ENCODE measurements at regions not wholly inside any gene's neighbourhood (a gene's known extent, or its start where the extent isn't known, plus 50 kb on each side); places are given as distances from the start of the nearest gene placed in this dataset.

DNA sequence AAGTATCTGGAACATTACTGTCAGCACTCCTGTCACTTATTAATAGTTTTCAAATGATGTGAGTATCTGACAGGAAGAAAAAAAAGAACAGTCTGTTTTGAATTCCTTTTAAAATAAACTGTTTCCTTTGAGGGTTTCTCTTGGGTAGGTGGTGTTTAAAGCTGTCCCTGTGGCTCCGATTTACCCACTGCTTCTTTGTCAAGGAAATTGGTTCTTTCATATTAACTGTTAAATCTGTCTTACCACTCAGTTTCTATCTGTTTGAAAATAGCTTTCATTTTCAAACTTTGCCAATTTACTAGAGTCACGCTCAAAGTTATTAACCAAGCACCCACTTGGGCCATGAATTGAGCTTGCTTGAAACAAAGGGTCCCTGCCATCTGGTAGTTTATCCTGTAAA is 614.6 kb upstream of the NXPH2 start:
- intact Hi-C loops (cut with DNase I) = no loop called here
- ATAC-seq (no peak), DNase-seq (ENCODE audit: missing footprints) (no peak)

DNA sequence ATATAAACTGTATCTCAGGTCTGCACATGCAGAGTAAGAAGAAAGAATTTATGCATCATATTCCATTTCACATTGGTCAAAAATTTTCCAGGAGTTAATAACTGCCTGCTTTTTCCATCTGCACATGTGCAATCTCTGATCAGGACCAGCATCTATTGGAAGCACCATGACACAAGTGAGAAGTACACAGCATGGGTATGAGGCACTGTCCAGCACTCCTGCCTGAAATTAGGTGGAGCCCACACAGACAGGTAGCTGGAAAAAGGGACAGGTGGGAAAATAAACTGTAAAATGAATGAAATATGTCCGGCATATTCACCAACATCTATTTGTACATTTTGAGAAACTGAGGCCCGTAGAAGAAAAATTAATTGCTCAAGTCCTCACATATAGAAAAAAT is 609.2 kb upstream of the NXPH2 start:
- ATAC-seq = no peak
- no peak for DNase-seq (ENCODE audit: missing footprints)
- intact Hi-C loops (cut with DNase I) = no loop called here

DNA sequence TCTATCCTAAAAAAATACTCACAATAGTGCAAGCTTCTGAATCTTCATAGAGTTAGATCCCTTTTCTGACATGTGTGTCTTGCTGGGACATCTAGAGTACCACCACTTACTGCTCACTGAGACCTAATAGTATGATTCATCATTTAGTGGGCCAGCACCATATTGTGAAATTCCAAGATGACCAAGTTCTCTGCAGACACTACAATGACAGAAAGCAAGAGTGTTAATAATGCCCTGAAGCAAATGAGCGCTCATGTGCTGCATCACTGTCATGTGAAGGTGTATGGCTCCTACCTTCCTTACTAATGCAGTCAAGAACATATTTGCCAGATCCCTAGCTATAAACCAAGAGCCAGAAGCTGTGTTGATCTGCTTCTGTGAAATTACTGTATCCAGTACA is 606.2 kb upstream of the NXPH2 start:
- intact Hi-C loops (cut with DNase I) = no loop called here
- ATAC-seq (no peak), DNase-seq (ENCODE audit: missing footprints) (no peak)

DNA sequence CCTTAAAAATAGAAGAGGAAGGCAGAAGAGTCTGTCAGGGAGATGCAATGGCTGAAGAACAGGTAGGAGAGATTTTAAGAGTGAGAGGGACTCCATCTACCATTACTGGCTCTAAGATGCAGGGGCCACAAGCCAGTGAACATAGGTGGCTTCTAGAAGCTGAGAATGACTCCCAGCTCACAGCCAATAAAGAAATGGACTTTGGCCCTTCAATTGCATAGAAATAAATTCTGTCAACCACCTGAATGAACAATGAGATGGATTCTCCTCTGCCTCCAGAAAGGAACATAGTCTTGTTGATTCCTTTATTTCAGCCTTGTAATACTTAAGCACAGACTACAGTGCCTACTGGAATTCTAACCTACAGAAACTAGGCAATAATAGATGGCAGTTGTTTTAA is 603.3 kb upstream of the NXPH2 start:
- intact Hi-C loops (cut with DNase I) = no loop called here
- DNase-seq (ENCODE audit: missing footprints) = no peak

DNA sequence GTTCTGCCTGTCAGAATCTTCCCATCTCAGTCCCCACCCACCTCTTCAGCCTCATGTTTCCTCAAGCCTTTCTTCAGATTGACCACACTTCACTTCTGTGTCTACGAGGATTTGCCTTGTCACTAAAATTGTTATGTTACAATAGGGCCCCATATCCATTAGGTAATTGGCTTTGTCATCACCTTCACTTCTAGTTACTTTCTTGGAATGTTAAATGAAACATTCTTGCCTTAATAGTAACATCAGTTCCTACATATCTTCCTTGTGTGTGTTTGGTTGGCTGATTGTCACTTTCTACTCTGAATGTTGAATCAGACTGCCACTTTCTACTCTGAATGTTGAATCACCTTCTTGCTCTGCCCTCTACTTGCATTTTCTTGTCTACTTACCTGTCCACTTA is 599.9 kb upstream of the NXPH2 start:
- DNase-seq (ENCODE audit: missing footprints) (no peak), ATAC-seq (no peak)
- intact Hi-C loops (cut with DNase I) = no loop called here

More for the DNA sequence above, 603.3 kb upstream of the NXPH2 start:
- no peak for ATAC-seq

DNA sequence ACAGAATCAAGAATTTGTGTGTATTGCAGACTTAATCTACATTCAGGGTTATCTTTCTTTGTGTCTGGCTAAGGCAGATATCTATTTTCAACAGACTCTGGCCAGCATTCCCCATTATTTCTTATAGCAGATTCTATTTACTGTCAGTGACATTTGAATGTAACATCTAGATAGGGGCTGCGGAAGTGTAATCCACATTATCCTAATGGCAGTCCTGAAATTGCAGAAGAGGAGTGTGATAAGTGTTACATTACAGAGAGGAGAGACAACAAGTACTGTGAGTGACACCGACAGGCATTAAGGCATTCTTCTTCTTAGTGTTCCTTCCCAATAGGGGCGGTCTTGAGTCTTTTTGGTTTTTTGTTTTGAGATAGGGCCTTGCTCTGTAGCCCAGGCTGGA is 598.2 kb upstream of the NXPH2 start:
- intact Hi-C loops (cut with DNase I) = no loop called here
- ATAC-seq (no peak), DNase-seq (ENCODE audit: missing footprints) (no peak)

DNA sequence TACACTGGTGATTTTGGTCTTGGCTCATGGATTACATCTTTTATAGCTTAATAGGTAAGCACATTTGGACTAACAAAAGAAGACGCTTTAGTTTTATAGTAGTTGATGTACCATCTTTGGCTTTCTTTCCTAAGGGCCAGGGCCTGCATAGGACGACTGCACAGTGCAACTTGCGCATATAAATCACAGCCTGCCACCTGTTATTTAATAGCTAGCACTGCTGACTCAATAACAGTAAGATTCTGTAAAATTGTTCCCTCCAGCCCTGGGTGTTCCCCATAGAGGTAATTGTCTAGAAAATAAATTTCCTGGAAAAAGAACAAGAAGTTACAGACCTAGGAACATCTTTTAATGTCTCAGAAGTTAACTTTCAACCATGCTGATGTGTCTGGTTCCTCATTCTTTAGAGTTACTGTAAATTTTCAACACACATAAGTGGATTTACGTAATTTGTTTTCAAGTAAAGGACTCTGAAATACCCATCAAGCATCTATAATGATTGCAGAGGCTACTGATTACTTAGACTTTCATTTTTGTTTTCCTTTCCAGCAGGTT is 594.2 kb upstream of the NXPH2 start:
- intact Hi-C loops (cut with DNase I) = no loop called here
- ATAC-seq (no peak), DNase-seq (ENCODE audit: missing footprints) (no peak)

DNA sequence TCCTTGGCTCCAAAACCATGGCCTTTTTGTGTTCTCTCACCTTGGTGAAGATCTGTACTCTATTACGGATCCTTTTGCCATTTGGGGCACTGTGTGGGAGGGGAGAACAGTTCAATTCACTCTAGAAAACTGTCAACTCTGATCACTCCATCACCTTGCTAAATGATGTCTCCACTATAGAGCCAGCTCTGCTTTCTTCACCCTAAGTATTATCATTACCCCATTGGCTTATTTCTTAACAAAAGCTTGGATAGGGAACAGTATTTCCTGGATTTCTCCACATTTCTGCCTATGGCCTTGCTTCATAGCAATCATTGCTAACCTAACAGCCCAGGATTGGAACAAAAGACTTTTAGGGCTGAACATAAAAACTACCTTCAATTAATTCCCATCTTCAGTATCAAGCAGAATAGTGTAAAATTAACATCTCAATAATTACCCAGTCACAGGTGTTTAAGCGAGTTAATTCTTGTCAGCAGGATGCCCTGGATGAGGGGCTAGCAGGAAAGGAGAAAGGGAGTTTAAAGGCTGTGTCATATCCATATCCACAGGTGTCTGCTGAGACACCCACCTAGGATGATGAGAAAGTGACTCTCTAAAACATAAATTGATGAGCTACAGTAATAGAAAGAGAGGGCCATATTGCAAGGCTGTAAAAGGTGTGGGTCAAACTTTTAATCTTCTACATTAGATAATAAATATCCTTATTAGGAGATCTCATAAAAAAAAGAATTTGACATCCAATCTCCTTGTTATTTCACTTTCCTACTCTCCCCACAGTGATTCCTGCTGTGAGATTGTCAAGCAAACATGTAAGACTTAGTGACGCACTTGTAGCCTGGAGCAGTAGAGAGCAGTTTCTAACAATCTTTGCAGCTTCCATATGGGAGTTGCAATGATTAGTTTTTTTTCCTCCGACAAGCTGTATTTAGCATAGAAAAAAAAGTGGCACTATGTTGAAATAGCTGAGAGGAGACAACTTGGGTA is 589.5 kb upstream of the NXPH2 start:
- DNase-seq (ENCODE audit: missing footprints) = no peak
- intact Hi-C loops (cut with DNase I) = no loop called here
- ATAC-seq = no peak

DNA sequence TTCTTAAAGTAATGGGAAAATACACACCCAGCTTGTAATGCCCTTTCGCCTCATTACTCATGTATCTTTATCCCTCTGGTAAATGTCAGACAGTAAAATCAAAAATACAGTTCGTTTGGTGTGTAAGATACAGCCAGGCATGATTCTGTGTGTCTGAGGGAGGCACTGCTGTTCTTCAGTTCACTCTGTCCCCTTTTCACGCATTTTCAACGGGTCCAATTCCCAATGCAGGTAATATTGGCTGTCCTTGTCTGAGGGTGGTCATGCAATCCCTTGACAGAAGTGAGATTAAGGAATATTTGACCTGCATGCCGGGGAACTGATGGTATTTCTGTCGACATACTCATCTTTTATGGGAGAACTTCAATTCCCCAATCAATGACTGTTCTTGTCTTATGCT is 587.2 kb upstream of the NXPH2 start:
- intact Hi-C loops (cut with DNase I) = no loop called here
- ATAC-seq (no peak), DNase-seq (ENCODE audit: missing footprints) (no peak)

DNA sequence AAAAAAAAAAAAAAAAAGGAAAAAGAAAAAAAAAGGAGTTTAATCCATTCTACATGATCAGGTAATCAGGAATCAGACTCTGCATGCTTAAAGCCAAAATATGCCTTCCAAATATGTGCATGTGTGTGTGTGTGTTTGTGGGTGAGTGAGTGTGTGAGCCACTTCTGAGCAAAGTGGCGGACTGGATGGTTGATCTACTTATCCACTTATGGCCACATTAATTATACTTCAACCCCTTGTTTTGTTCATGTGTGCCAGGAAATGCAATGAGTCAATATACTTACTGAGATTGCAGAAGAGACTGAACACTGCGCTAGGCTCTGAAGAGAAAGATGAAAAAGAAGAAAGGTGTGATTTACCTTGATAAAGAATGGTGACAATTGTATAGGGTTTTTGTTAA is 586.5 kb upstream of the NXPH2 start:
- no peak for ATAC-seq
- intact Hi-C loops (cut with DNase I) = no loop called here

DNA sequence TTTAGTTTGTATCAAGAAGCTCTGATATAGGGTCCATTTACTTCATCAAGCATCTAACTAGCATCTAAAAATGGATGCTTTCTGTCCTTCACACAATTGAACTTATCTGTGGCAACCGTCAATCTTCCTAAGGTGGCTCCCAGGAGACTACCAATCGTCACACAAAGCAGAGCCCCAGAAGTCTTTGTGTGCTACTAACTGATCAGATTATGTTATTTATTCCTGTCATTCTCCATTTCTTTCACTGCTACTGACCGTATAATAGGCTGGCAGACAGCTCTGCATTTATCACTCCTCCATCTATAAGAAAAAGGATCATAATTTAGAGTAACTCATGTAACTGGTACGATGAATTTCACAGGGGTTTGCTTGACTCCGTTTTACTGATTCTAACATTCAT is 585.0 kb upstream of the NXPH2 start:
- ATAC-seq (no peak), DNase-seq (ENCODE audit: missing footprints) (no peak)
- intact Hi-C loops (cut with DNase I) = no loop called here

More for the DNA sequence above, 586.5 kb upstream of the NXPH2 start:
- DNase-seq (ENCODE audit: missing footprints) = no peak

DNA sequence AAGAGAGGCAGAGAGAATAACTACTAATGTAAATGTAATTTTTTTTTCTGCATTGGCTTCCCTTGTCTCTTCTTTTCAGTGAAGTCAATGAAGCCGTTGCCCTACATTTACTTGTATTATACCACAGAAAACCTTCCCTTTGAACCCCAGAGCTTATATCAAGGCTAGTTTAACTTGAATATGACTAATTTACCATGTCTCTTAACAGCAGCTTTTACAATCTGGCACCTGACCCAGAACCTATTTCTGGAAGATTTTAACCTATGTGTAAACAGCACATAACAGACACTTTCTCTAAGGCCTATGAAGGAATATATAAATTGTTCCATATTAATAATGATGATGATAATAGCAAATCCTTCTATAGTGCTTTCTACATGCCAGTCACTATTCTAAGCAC is 580.5 kb upstream of the NXPH2 start:
- ATAC-seq (no peak), DNase-seq (ENCODE audit: missing footprints) (no peak)
- intact Hi-C loops (cut with DNase I) = no loop called here

DNA sequence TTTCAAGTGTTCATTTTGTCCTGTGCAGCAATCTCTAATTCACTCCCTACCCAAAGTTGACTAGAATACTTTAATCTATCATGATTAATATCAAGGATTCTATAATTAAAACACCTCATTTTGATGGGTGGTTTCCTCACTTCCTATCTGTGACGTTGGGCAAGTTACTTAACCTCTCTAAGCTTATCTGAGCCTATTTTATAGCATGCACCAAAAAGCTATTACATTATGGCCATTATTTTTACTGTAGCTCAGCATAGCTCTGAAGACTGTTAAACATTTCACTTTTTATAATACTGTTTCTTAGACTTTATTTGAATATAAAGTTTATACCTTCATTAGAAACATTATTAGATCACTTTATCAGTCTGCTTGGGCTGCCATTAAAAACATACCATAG is 579.6 kb upstream of the NXPH2 start:
- DNase-seq (ENCODE audit: missing footprints) = no peak
- intact Hi-C loops (cut with DNase I) = no loop called here
- ATAC-seq = no peak

DNA sequence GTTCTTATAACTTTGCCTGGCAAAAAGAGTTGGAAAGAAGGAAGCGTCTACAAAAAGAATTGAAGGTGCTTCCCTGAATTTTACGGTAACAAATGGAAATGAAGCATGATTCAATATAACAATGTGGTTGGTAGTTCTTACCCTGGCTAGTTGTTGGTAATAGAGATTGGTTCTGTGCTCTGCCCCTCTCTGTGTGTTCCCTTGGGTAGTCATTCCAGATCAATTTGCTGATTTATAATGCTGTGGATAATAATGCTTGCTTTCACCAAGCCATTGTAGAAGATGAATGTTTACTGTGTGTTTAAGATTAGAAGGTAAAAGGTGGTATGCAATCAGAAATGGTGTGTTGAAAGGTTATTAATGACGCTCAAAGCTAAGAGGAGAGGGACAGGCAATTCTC is 577.8 kb upstream of the NXPH2 start:
- no peak for DNase-seq (ENCODE audit: missing footprints)
- intact Hi-C loops (cut with DNase I) = no loop called here
- ATAC-seq = no peak

DNA sequence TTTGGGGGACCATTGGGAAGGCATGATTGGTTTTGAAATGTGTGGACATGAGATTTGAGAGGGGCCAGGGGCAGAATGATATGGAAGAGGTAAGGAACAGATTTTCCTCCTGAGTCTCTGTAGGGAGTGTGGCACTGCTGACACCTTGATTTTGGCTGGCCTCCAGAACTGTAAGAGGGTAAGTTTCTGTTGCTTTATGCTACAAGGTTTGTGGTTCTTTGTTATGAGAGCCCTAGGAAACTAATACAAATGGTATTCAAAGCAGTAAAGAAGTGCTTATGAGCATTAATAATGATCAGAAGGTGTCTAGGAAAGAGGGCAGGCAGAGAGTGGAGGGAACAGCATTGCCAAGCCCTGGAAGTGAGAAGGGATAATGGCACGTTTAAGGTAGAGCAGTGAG is 574.3 kb upstream of the NXPH2 start:
- intact Hi-C loops (cut with DNase I) = no loop called here
- no peak for ATAC-seq
- no peak for DNase-seq (ENCODE audit: missing footprints)

DNA sequence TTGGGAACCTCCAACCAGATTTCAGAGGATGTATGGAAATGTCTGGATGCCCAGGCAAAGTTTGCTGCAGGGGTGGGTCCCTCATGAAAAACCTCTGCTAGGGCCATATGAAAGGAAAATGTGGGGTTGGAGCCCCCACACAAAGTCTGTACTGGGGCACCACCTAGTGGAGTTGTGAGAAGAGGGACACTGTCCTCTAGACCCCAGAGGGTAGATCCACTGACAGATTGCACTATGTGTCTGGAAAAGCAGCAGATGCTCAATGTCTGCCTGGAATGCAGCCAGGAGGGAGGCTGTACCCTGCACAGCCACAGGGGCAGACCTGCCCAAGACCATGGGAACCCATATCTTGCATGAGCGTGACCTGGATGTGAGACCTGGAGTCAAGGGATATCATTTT is 573.7 kb upstream of the NXPH2 start:
- no peak for ATAC-seq
- intact Hi-C loops (cut with DNase I) = no loop called here

DNA sequence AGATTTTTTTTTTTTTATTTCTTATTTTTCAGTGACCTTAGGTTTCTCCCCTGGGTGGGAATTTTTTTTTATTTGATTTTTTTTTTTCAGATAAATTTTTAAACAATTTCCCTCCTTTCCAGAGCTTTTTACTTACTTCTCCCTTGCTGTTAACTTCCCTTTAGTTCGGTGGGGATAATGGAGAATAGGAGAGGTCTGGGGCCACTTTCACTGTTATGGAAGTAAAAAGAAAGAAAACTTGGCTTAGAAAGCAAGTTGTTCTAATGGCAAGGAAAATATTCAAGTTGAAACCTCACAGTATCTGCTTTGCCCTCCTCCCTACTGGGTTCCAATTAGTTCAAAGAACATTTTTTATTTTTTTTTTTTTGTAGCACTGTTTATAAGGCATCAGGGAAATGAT is 537.1 kb upstream of the NXPH2 start:
- intact Hi-C loops (cut with DNase I) = no loop called here
- ATAC-seq = no peak
- DNase-seq (ENCODE audit: missing footprints) = no peak

More for the DNA sequence above, 573.7 kb upstream of the NXPH2 start:
- DNase-seq (ENCODE audit: missing footprints) = no peak

DNA sequence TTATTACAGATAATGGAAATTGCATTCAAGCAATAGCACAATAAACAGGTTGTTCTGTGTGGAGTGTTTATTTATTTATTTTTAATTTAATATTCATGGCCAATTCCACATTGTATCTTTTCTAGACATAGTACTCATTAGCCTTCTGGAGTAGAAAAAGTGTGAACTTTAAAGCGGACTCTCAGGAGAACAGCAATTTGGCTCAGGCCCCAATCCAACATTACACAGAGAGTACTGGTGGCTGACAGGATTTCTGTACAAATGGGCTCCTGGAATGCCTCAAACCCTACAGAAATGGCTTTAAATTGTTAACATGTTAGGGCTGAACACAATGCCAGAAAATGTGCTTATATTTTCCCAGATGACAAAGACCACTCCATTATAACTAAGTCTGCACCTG is 533.9 kb upstream of the NXPH2 start:
- no peak for ATAC-seq
- intact Hi-C loops (cut with DNase I) = no loop called here
- DNase-seq (ENCODE audit: missing footprints) = no peak

DNA sequence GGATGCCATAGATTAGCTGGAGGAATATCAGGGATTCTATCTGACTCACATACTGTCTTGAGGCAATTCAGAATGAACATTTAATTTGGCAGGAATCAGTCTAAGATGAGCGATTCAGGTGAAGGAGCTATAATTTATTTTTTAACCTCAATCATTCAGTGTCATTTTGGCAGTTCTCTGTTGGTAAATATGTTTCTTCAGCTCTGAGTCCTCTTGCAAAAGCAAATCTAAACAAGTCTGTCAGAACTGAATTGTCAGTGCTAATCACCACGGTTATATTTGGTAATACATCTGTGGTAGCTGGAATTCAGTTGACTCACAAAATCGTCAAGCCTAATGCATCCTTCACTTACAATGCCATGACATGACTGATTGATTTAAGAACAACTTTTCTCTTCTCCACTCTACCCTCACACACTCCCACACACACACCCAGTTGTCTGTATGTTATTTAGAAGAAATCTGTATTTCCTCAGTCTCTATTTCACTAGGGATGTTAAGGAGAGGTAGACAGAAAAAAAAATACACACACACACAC is 516.6 kb upstream of the NXPH2 start:
- intact Hi-C loops (cut with DNase I) = no loop called here
- DNase-seq (ENCODE audit: missing footprints) = no peak
- ATAC-seq = no peak

DNA sequence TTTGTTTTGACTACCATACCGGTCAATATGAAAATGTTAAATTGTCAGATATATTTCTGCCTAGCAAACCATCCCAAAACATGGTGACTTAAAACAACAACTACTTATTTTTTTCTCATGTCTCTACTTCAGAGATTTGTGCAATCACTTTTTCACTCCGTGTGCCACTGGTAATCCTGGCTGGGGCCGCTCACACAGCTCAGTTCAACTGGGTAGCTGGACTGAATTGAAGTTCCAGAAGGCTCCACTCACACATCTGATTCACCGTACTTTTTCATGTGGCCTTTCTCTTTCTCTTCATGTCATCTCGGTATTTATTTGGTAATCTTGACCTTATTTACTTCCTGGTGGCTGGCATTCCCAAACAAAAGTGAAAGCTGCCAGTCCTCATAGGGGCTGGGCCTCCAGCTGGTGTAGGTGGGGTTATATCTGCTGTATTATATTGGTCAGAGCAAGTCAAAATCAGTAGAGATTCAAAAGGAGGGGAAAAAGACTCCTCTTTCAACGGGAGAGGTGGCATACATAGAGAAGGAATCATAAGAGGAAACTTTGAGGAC is 513.9 kb upstream of the NXPH2 start:
- ATAC-seq = no peak

More for the DNA sequence above, 513.9 kb upstream of the NXPH2 start:
- no peak for DNase-seq (ENCODE audit: missing footprints)
- intact Hi-C loops (cut with DNase I) = no loop called here

Measured in Right ventricle myocardium inferior (tissue), 1 donor.